ENCODE measurements at regions not wholly inside any gene's neighbourhood (a gene's known extent, or its start where the extent isn't known, plus 50 kb on each side); places are given as distances from the start of the nearest gene placed in this dataset.

- H3K4me1 ChIP-seq (ENCODE audit: control insufficient read depth, low read depth, low read length) = no peaks in the 10 kb centered on the region
- H4K5ac ChIP-seq (ENCODE audit: low read length) = no peak overlapping the region
- H3K56ac ChIP-seq (ENCODE audit: low read length) = no peak overlapping the region
- no peaks in the 10 kb centered on the region for H3K36me3 ChIP-seq (ENCODE audit: control insufficient read depth, insufficient read depth, low read length)
- H3K4me2 ChIP-seq (ENCODE audit: low read length) = no peak overlapping the region
- no peak overlapping the region for H3K23ac ChIP-seq (ENCODE audit: low read length)
- H2BK120ac ChIP-seq (ENCODE audit: low read depth, low read length) = no peak overlapping the region
- H3K27ac ChIP-seq (ENCODE audit: low read depth, low read length) = no peak overlapping the region
- H2BK15ac ChIP-seq (replicated peaks; ENCODE audit: low read depth) = no peak overlapping the region
- H2BK5ac ChIP-seq (ENCODE audit: low read length) = no peak overlapping the region
- H3K18ac ChIP-seq (ENCODE audit: low read length) = no peak overlapping the region
- H4K8ac ChIP-seq (ENCODE audit: low read depth, low read length) = no peak overlapping the region
- no peak overlapping the region for H3K4ac ChIP-seq (ENCODE audit: low read depth, low read length)
- H3K79me2 ChIP-seq (ENCODE audit: control insufficient read depth, insufficient read depth, low read length) = no peaks in the 10 kb centered on the region
- H3K27me3 ChIP-seq (ENCODE audit: insufficient read depth, low read length, poor library complexity) = no peaks in the 10 kb centered on the region
- no CpG with 5 or more reads among the region's 3 CpGs for WGBS (ENCODE audit: extremely low coverage, insufficient coverage, low lambda C conversion rate)
- no peak for DNase-seq
- no peak overlapping the region for H3K4me3 ChIP-seq (ENCODE audit: low read length)
- H3K9ac ChIP-seq (ENCODE audit: low read length) = no peak overlapping the region
- H3K79me1 ChIP-seq (ENCODE audit: low read length) = no peaks in the 10 kb centered on the region
- H2AK5ac ChIP-seq (ENCODE audit: low read length) = no peak overlapping the region
Observed at GRCh38 chr18:10120622-10121021, 206.8 kb downstream of the VAPA start.

GRCh38 chr18:10121028-10121427 lies 207.2 kb downstream of the VAPA start:
- Histone ChIP-seq H3K79me2 (ENCODE audit: control insufficient read depth, insufficient read depth, low read length) (no peaks in the 10 kb centered on the region), H3K4me1 (ENCODE audit: control insufficient read depth, low read depth, low read length) (no peaks in the 10 kb centered on the region)

GRCh38 chr18:10121786-10122515 lies 208.1 kb downstream of the VAPA start:
- Histone ChIP-seq H3K79me2 (ENCODE audit: control insufficient read depth, insufficient read depth, low read length) (no peaks in the 10 kb centered on the region), H3K27me3 (ENCODE audit: insufficient read depth, low read length, poor library complexity) (no peaks in the 10 kb centered on the region), H3K79me1 (ENCODE audit: low read length) (no peaks in the 10 kb centered on the region), H3K27ac (ENCODE audit: low read depth, low read length) (no peak overlapping the region), H3K9ac (ENCODE audit: low read length) (no peak overlapping the region), H2BK15ac (replicated peaks; ENCODE audit: low read depth) (no peak overlapping the region), H3K4me1 (ENCODE audit: control insufficient read depth, low read depth, low read length) (no peaks in the 10 kb centered on the region), H2BK5ac (ENCODE audit: low read length) (no peak overlapping the region), H3K4me3 (ENCODE audit: low read length) (no peak overlapping the region), H3K4me2 (ENCODE audit: low read length) (no peak overlapping the region), H4K8ac (ENCODE audit: low read depth, low read length) (no peak overlapping the region), H3K18ac (ENCODE audit: low read length) (no peak overlapping the region), H2AK5ac (ENCODE audit: low read length) (no peak overlapping the region), H3K23ac (ENCODE audit: low read length) (no peak overlapping the region), H4K5ac (ENCODE audit: low read length) (no peak overlapping the region), H3K36me3 (ENCODE audit: control insufficient read depth, insufficient read depth, low read length) (no peaks in the 10 kb centered on the region), H3K4ac (ENCODE audit: low read depth, low read length) (no peak overlapping the region), H2BK120ac (ENCODE audit: low read depth, low read length) (no peak overlapping the region), H3K56ac (ENCODE audit: low read length) (peak overlapping the region; percentile 36)
- DNase-seq = no peak
- WGBS (ENCODE audit: extremely low coverage, insufficient coverage, low lambda C conversion rate) = no CpG with 5 or more reads among the region's 11 CpGs

More at GRCh38 chr18:10121028-10121427, 207.2 kb downstream of the VAPA start:
- Histone ChIP-seq H3K18ac (ENCODE audit: low read length) (no peak overlapping the region), H3K27me3 (ENCODE audit: insufficient read depth, low read length, poor library complexity) (no peaks in the 10 kb centered on the region), H3K56ac (ENCODE audit: low read length) (no peak overlapping the region), H3K79me1 (ENCODE audit: low read length) (no peaks in the 10 kb centered on the region), H3K23ac (ENCODE audit: low read length) (no peak overlapping the region), H3K4me3 (ENCODE audit: low read length) (no peak overlapping the region), H4K5ac (ENCODE audit: low read length) (no peak overlapping the region), H3K9ac (ENCODE audit: low read length) (no peak overlapping the region), H2BK5ac (ENCODE audit: low read length) (no peak overlapping the region), H3K4me2 (ENCODE audit: low read length) (no peak overlapping the region), H2AK5ac (ENCODE audit: low read length) (no peak overlapping the region), H3K36me3 (ENCODE audit: control insufficient read depth, insufficient read depth, low read length) (no peaks in the 10 kb centered on the region), H2BK15ac (replicated peaks; ENCODE audit: low read depth) (no peak overlapping the region), H2BK120ac (ENCODE audit: low read depth, low read length) (no peak overlapping the region), H3K4ac (ENCODE audit: low read depth, low read length) (no peak overlapping the region), H4K8ac (ENCODE audit: low read depth, low read length) (no peak overlapping the region), H3K27ac (ENCODE audit: low read depth, low read length) (no peak overlapping the region)
- DNase-seq = no peak
- no CpG with 5 or more reads among the region's 1 CpG for whole genome bisulfite sequencing (ENCODE audit: extremely low coverage, insufficient coverage, low lambda C conversion rate)

GRCh38 chr18:10122988-10123950 lies 209.5 kb downstream of the VAPA start:
- Histone ChIP-seq H2BK5ac (ENCODE audit: low read length) (no peak overlapping the region), H3K79me1 (ENCODE audit: low read length) (no peaks in the 10 kb centered on the region), H3K9ac (ENCODE audit: low read length) (no peak overlapping the region), H2BK15ac (replicated peaks; ENCODE audit: low read depth) (no peak overlapping the region), H2BK120ac (ENCODE audit: low read depth, low read length) (no peak overlapping the region), H4K5ac (ENCODE audit: low read length) (no peak overlapping the region), H2AK5ac (ENCODE audit: low read length) (no peak overlapping the region), H3K18ac (ENCODE audit: low read length) (no peak overlapping the region), H3K4ac (ENCODE audit: low read depth, low read length) (no peak overlapping the region), H3K27ac (ENCODE audit: low read depth, low read length) (no peak overlapping the region), H3K4me1 (ENCODE audit: control insufficient read depth, low read depth, low read length) (no peaks in the 10 kb centered on the region), H4K8ac (ENCODE audit: low read depth, low read length) (no peak overlapping the region), H3K79me2 (ENCODE audit: control insufficient read depth, insufficient read depth, low read length) (no peaks in the 10 kb centered on the region), H3K27me3 (ENCODE audit: insufficient read depth, low read length, poor library complexity) (no peaks in the 10 kb centered on the region), H3K23ac (ENCODE audit: low read length) (no peak overlapping the region), H3K4me2 (ENCODE audit: low read length) (no peak overlapping the region), H3K4me3 (ENCODE audit: low read length) (no peak overlapping the region), H3K36me3 (ENCODE audit: control insufficient read depth, insufficient read depth, low read length) (no peaks in the 10 kb centered on the region), H3K56ac (ENCODE audit: low read length) (no peak overlapping the region)
- DNase-seq = no peak
- no CpG with 5 or more reads among the region's 19 CpGs for WGBS (ENCODE audit: extremely low coverage, insufficient coverage, low lambda C conversion rate)

GRCh38 chr18:10124071-10124470 lies 210.3 kb downstream of the VAPA start:
- Histone ChIP-seq H2BK120ac (ENCODE audit: low read depth, low read length) (no peak overlapping the region), H3K36me3 (ENCODE audit: control insufficient read depth, insufficient read depth, low read length) (no peaks in the 10 kb centered on the region), H2BK5ac (ENCODE audit: low read length) (no peak overlapping the region), H3K18ac (ENCODE audit: low read length) (no peak overlapping the region), H3K9ac (ENCODE audit: low read length) (no peak overlapping the region), H3K27me3 (ENCODE audit: insufficient read depth, low read length, poor library complexity) (no peaks in the 10 kb centered on the region), H3K23ac (ENCODE audit: low read length) (no peak overlapping the region), H3K79me1 (ENCODE audit: low read length) (no peaks in the 10 kb centered on the region), H4K5ac (ENCODE audit: low read length) (peak overlapping the region; percentile 24), H3K79me2 (ENCODE audit: control insufficient read depth, insufficient read depth, low read length) (no peaks in the 10 kb centered on the region), H3K56ac (ENCODE audit: low read length) (no peak overlapping the region), H3K27ac (ENCODE audit: low read depth, low read length) (no peak overlapping the region), H3K4me3 (ENCODE audit: low read length) (no peak overlapping the region), H3K4me2 (ENCODE audit: low read length) (no peak overlapping the region), H2AK5ac (ENCODE audit: low read length) (no peak overlapping the region), H3K4ac (ENCODE audit: low read depth, low read length) (no peak overlapping the region), H3K4me1 (ENCODE audit: control insufficient read depth, low read depth, low read length) (peaks cover 5% of the 10 kb centered on the region), H4K8ac (ENCODE audit: low read depth, low read length) (no peak overlapping the region), H2BK15ac (replicated peaks; ENCODE audit: low read depth) (no peak overlapping the region)
- no peak for DNase-seq
- no CpG with 5 or more reads among the region's 9 CpGs for WGBS (ENCODE audit: extremely low coverage, insufficient coverage, low lambda C conversion rate)

Measured in mesendoderm (in vitro differentiated cells).